Neuron (in vitro differentiated cells): ENCODE measurements at regions not wholly inside any gene's neighbourhood (a gene's known extent, or its start where the extent isn't known, plus 50 kb on each side); places are given as distances from the start of the nearest gene placed in this dataset.
"Not testable (repeated sequence)": the region's sequence is repeated elsewhere in the genome, so short reads cannot be mapped to it uniquely, and the experiment has no call there.

Source experiments
- H2AFZ ChIP-seq: one replicate; pipeline ENCODE4 v1.6.1; 2013; ENCODE audit warnings: low read depth, mild to moderate bottlenecking, inconsistent platforms, low read length, moderate library complexity
- H3K27me3 ChIP-seq: one replicate; pipeline ENCODE4 v1.6.1; 2013; ENCODE audit warnings: low read length; ENCODE audit not compliant: insufficient read depth
- H3K36me3 ChIP-seq: one replicate; pipeline ENCODE4 v1.6.1; 2013; ENCODE audit warnings: low read length; ENCODE audit not compliant: insufficient read depth
- H3K4me1 ChIP-seq: one replicate; pipeline ENCODE4 v1.6.1; 2013; ENCODE audit warnings: low read length; ENCODE audit not compliant: insufficient read depth
- H3K4me3 ChIP-seq: 2 replicates; pipeline ENCODE4 v1.5.1; 2013; ENCODE audit warnings: mild to moderate bottlenecking, low read length, moderate library complexity
- H3K9me3 ChIP-seq: one replicate; pipeline ENCODE4 v1.6.1; 2013; ENCODE audit warnings: low read length

GRCh38 chr17:20848869-20849443 lies 193.9 kb downstream of the USP22 start:
- not testable (repeated sequence) for H2AFZ ChIP-seq, H3K4me1 ChIP-seq, H3K9me3 ChIP-seq

GRCh38 chr17:20851591-20852238 lies 191.1 kb downstream of the USP22 start:
- H3K36me3 ChIP-seq, H3K27me3 ChIP-seq, H3K4me1 ChIP-seq, H3K9me3 ChIP-seq: not testable (repeated sequence)
- Histone ChIP-seq H3K4me3 (peak overlapping the region; percentile 51), H2AFZ (peak overlapping the region; percentile 85)

More at GRCh38 chr17:20848869-20849443, 193.9 kb downstream of the USP22 start:
- not testable (repeated sequence) for H3K36me3 ChIP-seq, H3K4me3 ChIP-seq
- peaks cover 10% of the 10 kb centered on the region for H3K27me3 ChIP-seq

- Histone ChIP-seq H3K4me3 (peak overlapping the region; percentile 51), H3K27me3 (peaks cover 7% of the 10 kb centered on the region), H3K36me3 (no peaks in the 10 kb centered on the region), H3K9me3 (no peaks in the 10 kb centered on the region), H2AFZ (peak overlapping the region; percentile 85), H3K4me1 (peaks cover 3% of the 10 kb centered on the region)
Observed at GRCh38 chr17:20852239-20852989, 190.4 kb downstream of the USP22 start.

GRCh38 chr17:20852990-20853370 lies 189.8 kb downstream of the USP22 start:
- peak overlapping the region; percentile 51 for H3K4me3 ChIP-seq

GRCh38 chr17:20855910-20856470 lies 186.8 kb downstream of the USP22 start:
- H3K36me3 ChIP-seq, H3K27me3 ChIP-seq, H3K4me3 ChIP-seq, H3K9me3 ChIP-seq, H2AFZ ChIP-seq, H3K4me1 ChIP-seq: not testable (repeated sequence)

More at GRCh38 chr17:20852990-20853370, 189.8 kb downstream of the USP22 start:
- H2AFZ ChIP-seq, result peak overlapping the region; percentile 85
- peaks cover 5% of the 10 kb centered on the region for H3K27me3 ChIP-seq
- peaks cover 3% of the 10 kb centered on the region for H3K4me1 ChIP-seq
- H3K9me3 ChIP-seq, result no peaks in the 10 kb centered on the region
- no peaks in the 10 kb centered on the region for H3K36me3 ChIP-seq

GRCh38 chr17:20866444-20867209 lies 176.2 kb downstream of the USP22 start:
- not testable (repeated sequence) for H2AFZ ChIP-seq, H3K9me3 ChIP-seq, H3K4me1 ChIP-seq

GRCh38 chr17:20867436-20867937 lies 175.3 kb downstream of the USP22 start:
- not testable (repeated sequence) for H3K36me3 ChIP-seq, H3K27me3 ChIP-seq, H3K4me3 ChIP-seq, H3K4me1 ChIP-seq, H2AFZ ChIP-seq, H3K9me3 ChIP-seq

More at GRCh38 chr17:20866444-20867209, 176.2 kb downstream of the USP22 start:
- H3K36me3 ChIP-seq, H3K27me3 ChIP-seq, H3K4me3 ChIP-seq: not testable (repeated sequence)

- peak overlapping the region; percentile 92 for H3K4me3 ChIP-seq
- not testable (repeated sequence) for H2AFZ ChIP-seq, H3K27me3 ChIP-seq, H3K9me3 ChIP-seq, H3K4me1 ChIP-seq, H3K36me3 ChIP-seq
Observed at GRCh38 chr17:20867938-20868661, 174.7 kb downstream of the USP22 start.

GRCh38 chr17:20868662-20869007 lies 174.2 kb downstream of the USP22 start:
- not testable (repeated sequence) for H3K27me3 ChIP-seq, H3K36me3 ChIP-seq, H3K4me1 ChIP-seq, H3K9me3 ChIP-seq, H2AFZ ChIP-seq
- peak overlapping the region; percentile 92 for H3K4me3 ChIP-seq

GRCh38 chr17:20873173-20873572 lies 169.6 kb downstream of the USP22 start:
- not testable (repeated sequence) for H3K9me3 ChIP-seq, H3K27me3 ChIP-seq, H3K4me3 ChIP-seq, H3K36me3 ChIP-seq, H3K4me1 ChIP-seq, H2AFZ ChIP-seq

GRCh38 chr17:20873688-20874328 lies 169.0 kb downstream of the USP22 start:
- not testable (repeated sequence) for H3K9me3 ChIP-seq, H3K4me1 ChIP-seq, H2AFZ ChIP-seq, H3K27me3 ChIP-seq, H3K4me3 ChIP-seq, H3K36me3 ChIP-seq

- not testable (repeated sequence) for H3K27me3 ChIP-seq, H2AFZ ChIP-seq, H3K4me3 ChIP-seq, H3K36me3 ChIP-seq, H3K9me3 ChIP-seq, H3K4me1 ChIP-seq
Observed at GRCh38 chr17:20877384-20877783, 165.4 kb downstream of the USP22 start.
